ENCODE measurements at regions not wholly inside any gene's neighbourhood (a gene's known extent, or its start where the extent isn't known, plus 50 kb on each side); places are given as distances from the start of the nearest gene placed in this dataset.

DNA sequence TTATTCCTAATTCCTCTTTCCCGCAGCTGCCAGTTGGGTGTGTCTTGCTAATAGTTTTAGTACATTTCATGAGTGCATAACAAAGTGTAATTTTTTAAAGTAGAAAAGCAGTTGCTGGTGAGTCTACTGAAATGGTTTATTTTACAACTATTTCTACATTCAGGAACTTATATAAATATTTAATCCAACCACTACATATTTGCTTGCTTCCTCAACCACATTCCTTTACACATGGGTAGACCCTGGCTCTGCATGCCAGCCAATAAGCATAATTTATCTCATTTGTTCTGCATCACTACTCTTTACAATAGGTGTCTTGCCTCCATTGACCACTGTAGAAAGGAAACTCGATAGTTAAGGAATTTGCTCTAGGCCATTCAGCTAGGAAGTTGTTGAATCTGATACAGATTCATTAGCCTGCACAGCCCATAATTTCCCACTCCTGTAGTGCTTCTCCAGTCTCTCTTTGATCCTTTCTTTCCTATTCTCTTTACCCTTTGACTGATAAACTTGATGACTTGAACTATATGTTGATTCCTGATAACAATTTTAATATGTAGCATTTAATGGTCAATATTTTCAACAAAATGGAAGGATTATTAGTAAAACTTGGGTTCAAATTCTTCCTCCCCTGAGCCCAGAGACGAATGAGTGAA lies 342.5 kb upstream of the ACTBL2 start:
- FAIRE-seq (no peak), DNase-seq (ENCODE audit: low read depth in 1 of 2, low spot score in 2 of 2) (no peak)
- Histone ChIP-seq H3K9ac (replicated peaks in 1 of 4; ENCODE audit: extremely low read depth in 1 of 4, low read depth in 3 of 4, low read length in 3 of 4) (no peak overlapping the region), H2BK5ac (ENCODE audit: low read depth, low read length) (no peak overlapping the region), H3K14ac (ENCODE audit: insufficient read length) (no peak overlapping the region), H3K23me2 (ENCODE audit: low read depth, low read length) (no peaks in the 10 kb centered on the region), H3K4me1 (replicated peaks in 1 of 4; ENCODE audit: control insufficient read depth in 3 of 4, insufficient read depth in 4 of 4, low read length in 3 of 4) (no peaks in the 10 kb centered on the region), H3K79me1 (ENCODE audit: low read depth, low read length) (no peaks in the 10 kb centered on the region), H4K91ac (replicated peaks; ENCODE audit: insufficient read length, low read length) (no peak overlapping the region), H3K79me2 (ENCODE audit: control insufficient read depth in 1 of 2, insufficient read depth in 2 of 2, low read length in 2 of 2) (no peaks in the 10 kb centered on the region), H2BK15ac (ENCODE audit: low read length) (no peak overlapping the region), H3K27ac (ENCODE audit: low read depth, low read length) (no peak overlapping the region), H3K27me3 (replicated peaks in 1 of 4; ENCODE audit: control insufficient read depth in 3 of 4, extremely low read depth in 1 of 4, insufficient read depth in 3 of 4, low read length in 3 of 4) (no peaks in the 10 kb centered on the region), H3K36me3 (ENCODE audit: control insufficient read depth in 2 of 4, insufficient read depth in 4 of 4, low read length in 3 of 4) (no peaks in the 10 kb centered on the region), H2BK12ac (ENCODE audit: low read depth, low read length) (no peak overlapping the region), H2BK20ac (ENCODE audit: low read length) (no peak overlapping the region), H3K18ac (ENCODE audit: extremely low read depth, low read length) (no peak overlapping the region), H4K5ac (ENCODE audit: insufficient read length, low read depth, low read length) (no peak overlapping the region), H2AFZ (ENCODE audit: low read length) (no peak overlapping the region; the same call in 1 of the 2 replicates), H3K4ac (replicated peaks; ENCODE audit: insufficient read length, low read depth, low read length) (no peak overlapping the region), H2AK5ac (ENCODE audit: low read depth, low read length) (no peak overlapping the region), H3K4me3 (ENCODE audit: extremely low read depth in 1 of 4, insufficient read depth in 2 of 4, low read depth in 3 of 4, low read length in 4 of 4) (no peak overlapping the region), H3K4me2 (ENCODE audit: insufficient read depth in 1 of 2, low read depth in 2 of 2, low read length in 2 of 2) (no peak overlapping the region), H4K20me1 (replicated peaks in 1 of 2; ENCODE audit: control insufficient read depth in 1 of 2, insufficient read depth in 2 of 2, low read length in 2 of 2) (no peaks in the 10 kb centered on the region), H3K56ac (replicated peaks; ENCODE audit: insufficient read length, low read depth, low read length) (no peak overlapping the region), H3K23ac (ENCODE audit: insufficient read length) (no peak overlapping the region), H3K9me3 (ENCODE audit: insufficient read depth in 2 of 2, low read depth in 1 of 2, low read length in 1 of 2) (no peaks in the 10 kb centered on the region; a peak in 1 of 4 replicates), H4K8ac (ENCODE audit: extremely low read depth, insufficient read depth, low read length) (no peak overlapping the region), H2BK120ac (replicated peaks; ENCODE audit: low read depth, low read length) (no peak overlapping the region)
- CTCF ChIA-PET (ENCODE audit: partially characterized antibody), result no interaction called here
- WGBS, 2 experiments (ENCODE audit: extremely low coverage in 1 of 2, insufficient coverage in 1 of 2, insufficient read length in 1 of 2, insufficient replicate concordance in 2 of 2, low coverage in 1 of 2, low lambda C conversion rate in 2 of 2, missing lambda C conversion rate in 1 of 2), result 92% methylated on average over 3 of the region's 3 CpGs; no CpG with 5 or more reads in 1 of the 2 experiments
- POLR2A ChIA-PET (ENCODE audit: partially characterized antibody), result no interaction called here
- TF ChIP-seq, protein P1, sequence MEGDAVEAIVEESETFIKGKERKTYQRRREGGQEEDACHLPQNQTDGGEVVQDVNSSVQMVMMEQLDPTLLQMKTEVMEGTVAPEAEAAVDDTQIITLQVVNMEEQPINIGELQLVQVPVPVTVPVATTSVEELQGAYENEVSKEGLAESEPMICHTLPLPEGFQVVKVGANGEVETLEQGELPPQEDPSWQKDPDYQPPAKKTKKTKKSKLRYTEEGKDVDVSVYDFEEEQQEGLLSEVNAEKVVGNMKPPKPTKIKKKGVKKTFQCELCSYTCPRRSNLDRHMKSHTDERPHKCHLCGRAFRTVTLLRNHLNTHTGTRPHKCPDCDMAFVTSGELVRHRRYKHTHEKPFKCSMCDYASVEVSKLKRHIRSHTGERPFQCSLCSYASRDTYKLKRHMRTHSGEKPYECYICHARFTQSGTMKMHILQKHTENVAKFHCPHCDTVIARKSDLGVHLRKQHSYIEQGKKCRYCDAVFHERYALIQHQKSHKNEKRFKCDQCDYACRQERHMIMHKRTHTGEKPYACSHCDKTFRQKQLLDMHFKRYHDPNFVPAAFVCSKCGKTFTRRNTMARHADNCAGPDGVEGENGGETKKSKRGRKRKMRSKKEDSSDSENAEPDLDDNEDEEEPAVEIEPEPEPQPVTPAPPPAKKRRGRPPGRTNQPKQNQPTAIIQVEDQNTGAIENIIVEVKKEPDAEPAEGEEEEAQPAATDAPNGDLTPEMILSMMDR (IDR thresholded peaks at IDR 0.05; ENCODE audit: control extremely low read depth in 1 of 3, insufficient read depth in 1 of 3, low read depth in 1 of 3, low read length in 3 of 3), result no peak
- TF ChIP-seq ZNF274 (IDR thresholded peaks at IDR 0.05; ENCODE audit: borderline replicate concordance, extremely low read depth, low read length) (no peak), SP2 (IDR thresholded peaks at IDR 0.05; ENCODE audit: low read length) (no peak), POU5F1 (IDR thresholded peaks at IDR 0.05; ENCODE audit: low read depth, low read length) (no peak), HDAC6 (IDR thresholded peaks at IDR 0.05; ENCODE audit: low read depth, low read length) (no peak)

All from H1 (cell line).